Breast epithelium (tissue), 4 donors: ENCODE measurements at regions not wholly inside any gene's neighbourhood (a gene's known extent, or its start where the extent isn't known, plus 50 kb on each side); places are given as distances from the start of the nearest gene placed in this dataset.

Experiments used
- DNase-seq, 2 donors: peaks; one replicate each; pipeline ENCODE4 v3.0.0-alpha.2; 2019; ENCODE audit warnings: low spot score in 2 of 2
- H3K27ac ChIP-seq, 2 donors: fragments of 200-600 bp; sonication (generic) in 1 of 2; one replicate each; pipeline ENCODE4 v1.5.1; 2016 to 2019; ENCODE audit warnings: mild to moderate bottlenecking in 1 of 2
- H3K27me3 ChIP-seq, 2 donors: fragments of 200-600 bp; sonication (generic) in 1 of 2; one replicate each; pipeline versions ENCODE4 v1.5.1 to v1.6.0; 2017 to 2019; ENCODE audit warnings: control low read depth in 1 of 2, mild to moderate bottlenecking in 1 of 2
- H3K36me3 ChIP-seq: fragments of 200-600 bp; one replicate; pipeline ENCODE4 v1.5.1; 2019
- H3K4me1 ChIP-seq, 2 donors: fragments of 200-600 bp; sonication (generic); one replicate each; pipeline ENCODE4 v1.5.1; 2016 to 2019; ENCODE audit warnings: control low read depth in 1 of 2
- H3K4me3 ChIP-seq, 3 donors: fragments of 200-600 bp; sonication (generic); 1 replicate in 2 of 3; 2 replicates in 1 of 3; pipeline ENCODE4 v1.5.1; 2016 to 2019; ENCODE audit warnings: mild to moderate bottlenecking in 3 of 3, moderate library complexity in 2 of 3
- H3K9me3 ChIP-seq, 2 donors: fragments of 200-600 bp; sonication (generic) in 1 of 2; one replicate each; pipeline ENCODE4 v1.5.1; 2016 to 2019; ENCODE audit warnings: control low read depth in 1 of 2
- POLR2A ChIP-seq: fragments of 450-650 bp; IDR thresholded peaks from one replicate; pipeline ENCODE4 v1.6.1; 2016; ENCODE audit warnings: antibody characterized with exemption, mild to moderate bottlenecking, moderate library complexity
- POLR2AphosphoS5 ChIP-seq, 3 donors: sonication (generic); formaldehyde crosslinking; IDR thresholded peaks; one replicate each; pipeline ENCODE4 v1.6.1; 2017; ENCODE audit warnings: antibody characterized with exemption in 3 of 3
- intact Hi-C: fragments of 100-400 bp; cut with DNase I; formaldehyde crosslinking; loops from one replicate; pipeline ENCODE4 v1.15.1; 2023; ENCODE audit warnings: low total_unique reads
- TF ChIP-seq, protein P1 (sequence below), 3 donors: fragments of 450-650 bp; IDR thresholded peaks; one replicate each; pipeline ENCODE4 v1.5.1; 2016 to 2017; ENCODE audit warnings: antibody characterized with exemption in 3 of 3, mild to moderate bottlenecking in 3 of 3, moderate library complexity in 3 of 3

DNA sequence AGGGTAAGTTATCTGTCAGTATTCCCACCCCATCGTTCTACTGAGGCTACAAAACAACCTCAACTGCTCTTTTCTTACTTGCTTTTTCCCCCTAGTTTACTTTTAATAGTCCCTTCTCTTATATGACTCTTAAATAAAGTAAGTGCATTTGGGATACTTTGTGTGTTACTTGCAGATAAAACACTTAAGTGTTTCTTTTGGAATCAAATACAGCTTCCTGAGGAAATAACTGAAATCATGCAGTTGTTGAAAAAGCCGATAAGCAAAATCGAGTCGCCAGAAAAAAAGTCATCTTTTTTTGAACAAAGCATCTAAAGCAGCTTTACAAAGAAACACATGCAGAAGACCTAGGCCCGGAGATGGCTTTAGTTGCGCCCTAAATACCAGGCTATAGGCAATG is 53.5 kb upstream of the EPB41L4A start:
- TF ChIP-seq POLR2A, result no peak
- TF ChIP-seq, protein P1, sequence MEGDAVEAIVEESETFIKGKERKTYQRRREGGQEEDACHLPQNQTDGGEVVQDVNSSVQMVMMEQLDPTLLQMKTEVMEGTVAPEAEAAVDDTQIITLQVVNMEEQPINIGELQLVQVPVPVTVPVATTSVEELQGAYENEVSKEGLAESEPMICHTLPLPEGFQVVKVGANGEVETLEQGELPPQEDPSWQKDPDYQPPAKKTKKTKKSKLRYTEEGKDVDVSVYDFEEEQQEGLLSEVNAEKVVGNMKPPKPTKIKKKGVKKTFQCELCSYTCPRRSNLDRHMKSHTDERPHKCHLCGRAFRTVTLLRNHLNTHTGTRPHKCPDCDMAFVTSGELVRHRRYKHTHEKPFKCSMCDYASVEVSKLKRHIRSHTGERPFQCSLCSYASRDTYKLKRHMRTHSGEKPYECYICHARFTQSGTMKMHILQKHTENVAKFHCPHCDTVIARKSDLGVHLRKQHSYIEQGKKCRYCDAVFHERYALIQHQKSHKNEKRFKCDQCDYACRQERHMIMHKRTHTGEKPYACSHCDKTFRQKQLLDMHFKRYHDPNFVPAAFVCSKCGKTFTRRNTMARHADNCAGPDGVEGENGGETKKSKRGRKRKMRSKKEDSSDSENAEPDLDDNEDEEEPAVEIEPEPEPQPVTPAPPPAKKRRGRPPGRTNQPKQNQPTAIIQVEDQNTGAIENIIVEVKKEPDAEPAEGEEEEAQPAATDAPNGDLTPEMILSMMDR (IDR thresholded peaks at IDR 0.05), result no peak
- no peak for TF ChIP-seq POLR2AphosphoS5 (IDR thresholded peaks at IDR 0.05)
- Histone ChIP-seq H3K4me3 (no peak overlapping the region), H3K9me3 (no peaks in the 10 kb centered on the region), H3K4me1 (no peaks in the 10 kb centered on the region), H3K27me3 (no peaks in the 10 kb centered on the region), H3K27ac (no peak overlapping the region), H3K36me3 (no peaks in the 10 kb centered on the region)
- intact Hi-C loops, result no loop called here
- DNase-seq, result no peak

DNA sequence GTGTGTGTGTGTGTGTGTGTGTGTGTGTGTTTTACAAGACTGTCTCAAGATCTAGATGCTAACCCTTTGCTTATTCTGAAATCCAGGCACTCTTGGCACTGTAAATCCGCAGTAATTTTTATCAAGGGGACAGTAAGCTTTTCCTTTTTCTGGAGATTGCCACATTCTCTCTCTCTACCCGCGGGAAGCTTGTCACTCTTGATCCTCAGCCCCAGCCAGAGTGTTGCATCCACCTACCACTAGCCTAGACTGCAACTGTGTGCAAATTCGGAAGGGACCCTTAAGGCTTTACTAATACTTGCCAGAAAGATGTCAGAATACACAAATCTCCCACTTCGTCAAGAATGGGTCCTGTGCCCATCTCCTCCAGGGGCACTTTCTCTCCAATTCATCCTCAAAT is 54.9 kb upstream of the EPB41L4A start:
- intact Hi-C loops, result no loop called here
- no peaks in the 10 kb centered on the region for H3K4me1 ChIP-seq
- no peak overlapping the region for H3K4me3 ChIP-seq
- H3K27me3 ChIP-seq, result no peaks in the 10 kb centered on the region
- H3K36me3 ChIP-seq, result no peaks in the 10 kb centered on the region
- no peaks in the 10 kb centered on the region for H3K9me3 ChIP-seq
- no peak for DNase-seq
- no peak for TF ChIP-seq POLR2AphosphoS5 (IDR thresholded peaks at IDR 0.05)
- TF ChIP-seq POLR2A, result no peak
- TF ChIP-seq, protein P1 (IDR thresholded peaks at IDR 0.05), result no peak
- no peak overlapping the region for H3K27ac ChIP-seq

DNA sequence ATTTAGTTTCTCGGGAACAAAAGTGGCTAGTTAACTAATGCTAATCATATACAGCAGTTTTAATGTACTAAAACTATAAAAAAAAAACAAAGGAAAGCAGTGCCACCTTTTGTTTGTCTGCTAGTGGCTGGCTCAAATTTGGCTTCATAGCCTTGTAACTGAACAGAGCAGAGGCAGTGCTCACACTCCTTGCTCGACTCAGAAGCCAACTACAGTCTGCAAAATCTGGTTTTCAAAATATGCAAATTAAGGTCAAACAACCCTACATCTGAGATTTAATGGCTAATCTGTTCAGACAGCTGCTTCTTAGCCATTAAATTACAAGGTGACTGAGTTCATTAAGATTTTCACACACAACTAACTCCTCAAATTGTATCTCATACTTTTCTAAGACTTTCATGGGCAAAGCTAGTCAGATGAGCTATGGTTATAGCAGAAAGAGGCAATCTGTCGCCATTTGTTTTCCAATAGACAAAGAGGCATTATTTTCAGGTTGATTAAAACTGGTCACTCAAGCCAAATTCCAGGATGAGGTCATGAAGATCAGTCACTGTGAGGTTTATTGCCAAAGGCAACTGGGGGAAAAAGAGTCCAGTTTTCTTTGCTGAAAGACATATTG is 56.8 kb upstream of the EPB41L4A start:
- intact Hi-C loops, result no loop called here
- Histone ChIP-seq H3K4me3 (no peak overlapping the region), H3K27ac (peak overlapping the region; percentile 50 to 58), H3K36me3 (no peaks in the 10 kb centered on the region), H3K27me3 (no peaks in the 10 kb centered on the region), H3K9me3 (no peaks in the 10 kb centered on the region), H3K4me1 (no peaks in the 10 kb centered on the region)
- no peak for DNase-seq
- TF ChIP-seq POLR2A, result no peak
- TF ChIP-seq POLR2AphosphoS5 (IDR thresholded peaks at IDR 0.05), result no peak
- TF ChIP-seq, protein P1 (IDR thresholded peaks at IDR 0.05), result no peak

DNA sequence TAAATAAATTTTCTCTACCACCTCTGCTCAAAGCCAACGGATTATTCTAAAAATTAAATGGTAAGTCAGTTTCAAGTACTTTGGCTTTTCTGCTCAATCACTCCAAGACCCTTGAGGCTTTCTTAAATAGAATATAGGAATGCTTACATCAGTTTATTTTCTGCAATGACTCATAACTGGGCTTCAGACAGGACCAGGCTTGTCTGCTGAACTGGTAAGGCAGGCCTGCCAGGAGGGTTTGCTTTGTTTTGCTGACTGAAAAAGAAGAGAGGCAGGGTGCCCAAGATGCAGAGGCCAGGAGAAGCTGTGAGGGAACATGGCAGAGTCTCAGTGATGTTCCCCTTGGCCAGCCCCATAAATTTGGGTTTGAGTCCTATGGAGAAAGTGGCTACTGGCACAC is 60.3 kb upstream of the EPB41L4A start:
- intact Hi-C loops, result no loop called here
- Histone ChIP-seq H3K36me3 (no peaks in the 10 kb centered on the region), H3K4me1 (no peaks in the 10 kb centered on the region), H3K27ac (peak overlapping the region; percentile 43 to 60), H3K27me3 (no peaks in the 10 kb centered on the region), H3K9me3 (no peaks in the 10 kb centered on the region), H3K4me3 (no peak overlapping the region)
- peak in 1 of 2 donors; percentile 74 for DNase-seq
- TF ChIP-seq, protein P1 (IDR thresholded peaks at IDR 0.05), result no peak
- peak in 1 of 3 donors; percentile 24 for TF ChIP-seq POLR2AphosphoS5 (IDR thresholded peaks at IDR 0.05)

DNA sequence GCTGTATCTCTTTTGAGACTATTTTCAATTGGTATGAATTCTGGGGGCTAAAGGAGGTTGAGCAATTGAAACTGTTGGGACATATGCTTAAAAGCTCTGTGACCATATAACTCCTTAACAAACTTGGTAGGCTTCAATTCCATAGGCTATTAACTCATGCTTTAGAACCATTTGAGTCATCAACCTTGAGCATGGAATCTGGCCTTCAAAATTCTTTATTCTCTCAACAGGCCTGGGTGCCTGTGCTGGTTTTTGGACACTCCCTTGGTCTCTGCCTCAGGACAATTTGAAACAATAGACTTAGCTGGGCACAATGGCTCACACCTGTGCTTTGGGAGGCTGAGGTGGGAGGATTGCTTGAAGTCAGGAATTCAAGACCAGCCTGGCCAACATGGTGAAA is 61.4 kb upstream of the EPB41L4A start:
- TF ChIP-seq POLR2A (no peak), POLR2AphosphoS5 (IDR thresholded peaks at IDR 0.05) (no peak)
- TF ChIP-seq, protein P1 (IDR thresholded peaks at IDR 0.05), result no peak
- intact Hi-C loops, result no loop called here
- H3K4me3 ChIP-seq, result no peak overlapping the region

More for the DNA sequence above, 61.4 kb upstream of the EPB41L4A start:
- no peaks in the 10 kb centered on the region for H3K36me3 ChIP-seq
- no peaks in the 10 kb centered on the region for H3K4me1 ChIP-seq
- H3K27me3 ChIP-seq, result no peaks in the 10 kb centered on the region
- H3K9me3 ChIP-seq, result no peaks in the 10 kb centered on the region
- H3K27ac ChIP-seq, result no peak overlapping the region
- DNase-seq, result no peak
